ENCODE measurements at regions not wholly inside any gene's neighbourhood (a gene's known extent, or its start where the extent isn't known, plus 50 kb on each side); places are given as distances from the start of the nearest gene placed in this dataset.

GRCh38 chr4:54823616-54824015, 165.9 kb downstream of the KIT start:
- no peak overlapping the region for H2BK12ac ChIP-seq (ENCODE audit: insufficient read length, low read depth, low read length)
- H3K27ac Mint-ChIP-seq: no peak overlapping the region
- no peak for TF ChIP-seq CTCF (conservative IDR thresholded peaks at IDR 0.05)

More at GRCh38 chr4:54823616-54824015, 165.9 kb downstream of the KIT start:
- Mint-ChIP-seq H3K4me1 (peaks cover 0 to 6% of the 10 kb centered on the region in 2 experiments; a peak in 1 of 4 replicates), H3K9me3 (peaks cover under 1% of the 10 kb centered on the region in 2 experiments; a peak in 2 of 5 replicates), H3K36me3 (ENCODE audit: insufficient read depth in 1 of 3, low read depth in 3 of 3) (no peaks in the 10 kb centered on the region; a peak in 3 of 7 replicates), H3K4me3 (no peak overlapping the region), H3K27me3 (ENCODE audit: low read depth) (peaks cover 2% of the 10 kb centered on the region; the same call in 1 of the 2 replicates)
- no CpG with 5 or more reads among the region's 1 CpG for WGBS (ENCODE audit: extremely low coverage, insufficient read length, low lambda C conversion rate)
- no peak overlapping the region for H3K14ac ChIP-seq (ENCODE audit: insufficient read depth, low read length)
- no peak overlapping the region for H3K23ac ChIP-seq (ENCODE audit: insufficient read length, low read depth, low read length)
- H3K27ac ChIP-seq (ENCODE audit: insufficient read length, low read depth, low read length): no peak overlapping the region
- no peak overlapping the region for H2BK5ac ChIP-seq (ENCODE audit: insufficient read length, low read length)
- no peak overlapping the region for H3K18ac ChIP-seq (ENCODE audit: insufficient read length, low read depth, low read length)
- no peak overlapping the region for H3K56ac ChIP-seq (ENCODE audit: insufficient read length, low read depth, low read length)
- H2BK15ac ChIP-seq (ENCODE audit: low read depth, low read length): no peak overlapping the region
- H3K4ac ChIP-seq (ENCODE audit: low read depth, low read length): no peak overlapping the region
- no peaks in the 10 kb centered on the region for H3K9me3 ChIP-seq (ENCODE audit: control insufficient read depth, low read depth, low read length)
- H2AK5ac ChIP-seq (ENCODE audit: insufficient read length, low read length): no peak overlapping the region
- H4K5ac ChIP-seq (ENCODE audit: insufficient read length, low read depth, low read length): no peak overlapping the region
- no peak for DNase-seq
- no peak overlapping the region for H4K8ac ChIP-seq (replicated peaks; ENCODE audit: insufficient read length, low read depth, low read length)
- H3T11ph ChIP-seq (ENCODE audit: low read length): no peak overlapping the region
- H3K79me2 ChIP-seq (ENCODE audit: insufficient read depth, low read length): no peaks in the 10 kb centered on the region
- H2BK20ac ChIP-seq (ENCODE audit: low read depth, low read length, poor library complexity, severe bottlenecking): no peak overlapping the region
- H3K4me1 ChIP-seq (ENCODE audit: insufficient read depth, low read length): no peaks in the 10 kb centered on the region; the same call in 1 of the 2 replicates
- H3K23me2 ChIP-seq (ENCODE audit: insufficient read length, low read depth, low read length, poor library complexity, severe bottlenecking): no peaks in the 10 kb centered on the region
- no peak overlapping the region for H2AFZ ChIP-seq (ENCODE audit: low read length)
- no peaks in the 10 kb centered on the region for H3K27me3 ChIP-seq (ENCODE audit: insufficient read depth, low read length)
- no peak overlapping the region for H3K9ac ChIP-seq (ENCODE audit: extremely low read depth, insufficient read length, low read length)
- H4K91ac ChIP-seq (ENCODE audit: insufficient read length, low read depth, low read length): no peak overlapping the region
- no peaks in the 10 kb centered on the region for H4K20me1 ChIP-seq (ENCODE audit: control insufficient read depth, insufficient read depth, insufficient read length)
- H3K4me2 ChIP-seq (ENCODE audit: insufficient read depth, insufficient read length, low read length): no peak overlapping the region
- no peaks in the 10 kb centered on the region for H3K79me1 ChIP-seq (ENCODE audit: insufficient read depth, low read depth, low read length, poor library complexity, severe bottlenecking)
- H2BK120ac ChIP-seq (ENCODE audit: low read depth, low read length, poor library complexity, severe bottlenecking): no peak overlapping the region
